SU-DHL-6 (cell line): ENCODE measurements at regions not wholly inside any gene's neighbourhood (a gene's known extent, or its start where the extent isn't known, plus 50 kb on each side); places are given as distances from the start of the nearest gene placed in this dataset.

Source experiments
- CTCF ChIP-seq: fragments of 200-600 bp; sonication (generic); IDR thresholded peaks from one replicate; pipeline ENCODE4 v1.5.1; 2017; ENCODE audit warnings: antibody characterized with exemption, mild to moderate bottlenecking, low read length, moderate library complexity; ENCODE audit not compliant: insufficient read depth, poor library complexity, severe bottlenecking
- EZH2phosphoT487 ChIP-seq: fragments of 200-600 bp; sonication (generic), shearing (Covaris generic); conservative IDR thresholded peaks from 2 replicates; pipeline ENCODE4 v1.6.1; 2018; ENCODE audit warnings: mild to moderate bottlenecking, antibody characterized with exemption, low read length, moderate library complexity, mixed read lengths

- TF ChIP-seq CTCF (no peak), EZH2phosphoT487 (no peak)
Observed at GRCh38 chr2:125562924-125563323, 1093.0 kb upstream of the GYPC start.
